ENCODE measurements at regions not wholly inside any gene's neighbourhood (a gene's known extent, or its start where the extent isn't known, plus 50 kb on each side); places are given as distances from the start of the nearest gene placed in this dataset.

- TF ChIP-seq CTCF (IDR thresholded peaks at IDR 0.05; ENCODE audit: control insufficient read depth, insufficient read depth, low read depth, low read length, missing control alignments), result no peak
- DNase-seq (ENCODE audit: low read depth), result no peak
Observed at GRCh38 chr6:25005010-25005409, 69.2 kb upstream of the RIPOR2 start.

GRCh38 chr6:25006075-25006474 lies 70.3 kb upstream of the RIPOR2 start:
- no peak for DNase-seq (ENCODE audit: low read depth)
- no peak for TF ChIP-seq CTCF (IDR thresholded peaks at IDR 0.05; ENCODE audit: control insufficient read depth, insufficient read depth, low read depth, low read length, missing control alignments)
- H3K4me3 ChIP-seq (ENCODE audit: control insufficient read depth, low read depth, low read length), result no peak overlapping the region

More at GRCh38 chr6:25005010-25005409, 69.2 kb upstream of the RIPOR2 start:
- H3K4me3 ChIP-seq (ENCODE audit: control insufficient read depth, low read depth, low read length), result no peak overlapping the region

- no peak for DNase-seq (ENCODE audit: low read depth)
Observed at GRCh38 chr6:25006565-25007001, 70.8 kb upstream of the RIPOR2 start.

GRCh38 chr6:25007269-25007699 lies 71.5 kb upstream of the RIPOR2 start:
- H3K4me3 ChIP-seq (ENCODE audit: control insufficient read depth, low read depth, low read length), result no peak overlapping the region
- no peak for DNase-seq (ENCODE audit: low read depth)
- no peak for TF ChIP-seq CTCF (IDR thresholded peaks at IDR 0.05; ENCODE audit: control insufficient read depth, insufficient read depth, low read depth, low read length, missing control alignments)

More at GRCh38 chr6:25006565-25007001, 70.8 kb upstream of the RIPOR2 start:
- TF ChIP-seq CTCF (IDR thresholded peaks at IDR 0.05; ENCODE audit: control insufficient read depth, insufficient read depth, low read depth, low read length, missing control alignments), result no peak
- H3K4me3 ChIP-seq (ENCODE audit: control insufficient read depth, low read depth, low read length), result no peak overlapping the region

GRCh38 chr6:25008707-25009392 lies 73.1 kb upstream of the RIPOR2 start:
- H3K4me3 ChIP-seq (ENCODE audit: control insufficient read depth, low read depth, low read length), result no peak overlapping the region
- DNase-seq (ENCODE audit: low read depth), result no peak
- TF ChIP-seq CTCF (IDR thresholded peaks at IDR 0.05; ENCODE audit: control insufficient read depth, insufficient read depth, low read depth, low read length, missing control alignments), result no peak

GRCh38 chr6:25009393-25009710 lies 73.6 kb upstream of the RIPOR2 start:
- DNase-seq (ENCODE audit: low read depth), result no peak
- no peak overlapping the region for H3K4me3 ChIP-seq (ENCODE audit: control insufficient read depth, low read depth, low read length)
- no peak for TF ChIP-seq CTCF (IDR thresholded peaks at IDR 0.05; ENCODE audit: control insufficient read depth, insufficient read depth, low read depth, low read length, missing control alignments)

All from AG09309 (cell line).